IMR-90 (cell line): ENCODE measurements at regions not wholly inside any gene's neighbourhood (a gene's known extent, or its start where the extent isn't known, plus 50 kb on each side); places are given as distances from the start of the nearest gene placed in this dataset.

ENCODE experiments used
- ATAC-seq: fragments of 200-7000 bp; cut with Tn5 transposase; 2 replicates; pipeline ENCODE4 v1.9.1; 2020; ENCODE audit warnings: low read depth, mild to moderate bottlenecking, moderate library complexity
- BruUV-seq: library from RNA; stranded (reverse); fragments of 400-500 nt; replicated peaks from 2 replicates; lab custom pipeline; 2021; lab: Mats Ljungman, UMichigan
- CTCF ChIA-PET: fragments of 300-600 bp; formaldehyde crosslinking; extraction: SDS; loops from one replicate; lab custom pipeline; 2021; ENCODE audit warnings: antibody characterized with exemption; lab: Yijun Ruan, JAX
- POLR2A ChIA-PET: fragments of 300-600 bp; sonication (Branson Sonifier 250); formaldehyde crosslinking; loops from one replicate; lab custom pipeline; 2022; ENCODE audit warnings: antibody characterized with exemption; ENCODE audit not compliant: unreplicated experiment; lab: Charles Lee
- DNase-seq: peaks from one replicate; pipeline ENCODE4 v3.0.0; 2013
- H2AFZ ChIP-seq: replicated peaks from 2 replicates; pipeline ENCODE3; 2013; ENCODE audit warnings: low read length, mild to moderate bottlenecking; ENCODE audit not compliant: poor library complexity
- H2AK5ac ChIP-seq: 2 replicates; pipeline ENCODE4 v1.6.1; 2013; ENCODE audit warnings: low read depth, low read length, inconsistent platforms
- H2AK9ac ChIP-seq: replicated peaks from 2 replicates; pipeline ENCODE3; 2013; ENCODE audit warnings: mild to moderate bottlenecking, low read depth, low read length, moderate library complexity; ENCODE audit not compliant: poor library complexity
- H2BK120ac ChIP-seq: 2 replicates; pipeline ENCODE4 v1.6.1; 2013; ENCODE audit warnings: low read depth, low read length, inconsistent platforms
- H2BK15ac ChIP-seq: 3 replicates; pipeline ENCODE4 v1.6.1; 2013; ENCODE audit warnings: low read depth, low read length, inconsistent platforms
- H2BK20ac ChIP-seq: 2 replicates; pipeline ENCODE4 v1.6.1; 2013; ENCODE audit warnings: low read depth, mild to moderate bottlenecking, inconsistent platforms, low read length, moderate library complexity
- H2BK5ac ChIP-seq: 2 replicates; pipeline ENCODE4 v1.6.1; 2013; ENCODE audit warnings: mild to moderate bottlenecking, low read depth, low read length, inconsistent platforms; ENCODE audit not compliant: poor library complexity, severe bottlenecking
- H3K14ac ChIP-seq: replicated peaks from 2 replicates; pipeline ENCODE4 v1.6.1; 2013; ENCODE audit warnings: low read depth, low read length, inconsistent platforms
- H3K18ac ChIP-seq: 2 replicates; pipeline ENCODE4 v1.6.1; 2013; ENCODE audit warnings: low read depth, low read length, control low read depth
- H3K23ac ChIP-seq: 2 replicates; pipeline ENCODE4 v1.6.1; 2013; ENCODE audit warnings: low read depth, low read length, inconsistent platforms
- H3K27ac ChIP-seq: 2 replicates; pipeline ENCODE4 v1.5.1; 2013; ENCODE audit warnings: mild to moderate bottlenecking, control low read depth, low read length; ENCODE audit not compliant: insufficient read depth
- H3K27me3 ChIP-seq: 2 replicates; pipeline ENCODE4 v1.6.1; 2013; ENCODE audit warnings: low read length; ENCODE audit not compliant: control insufficient read depth, insufficient read depth
- H3K36me3 ChIP-seq: 2 replicates; pipeline ENCODE4 v1.6.1; 2013; ENCODE audit warnings: low read length, mixed read lengths; ENCODE audit not compliant: control insufficient read depth, insufficient read depth
- H3K4ac ChIP-seq: 2 replicates; pipeline ENCODE4 v1.6.1; 2013; ENCODE audit warnings: low read depth, low read length, inconsistent platforms
- H3K4me1 ChIP-seq: 2 replicates; pipeline ENCODE4 v1.6.1; 2013; ENCODE audit warnings: low read length, mixed read lengths; ENCODE audit not compliant: control insufficient read depth, insufficient read depth
- H3K4me2 ChIP-seq: 2 replicates; pipeline ENCODE4 v1.6.1; 2013; ENCODE audit warnings: low read depth, mild to moderate bottlenecking, control low read depth, low read length, moderate library complexity
- H3K4me3 ChIP-seq: 2 replicates; pipeline ENCODE4 v1.5.1; 2013; ENCODE audit warnings: low read depth, mild to moderate bottlenecking, control low read depth, low read length, moderate library complexity; ENCODE audit not compliant: insufficient read depth
- H3K56ac ChIP-seq: 2 replicates; pipeline ENCODE4 v1.6.1; 2013; ENCODE audit warnings: low read length, inconsistent platforms; ENCODE audit not compliant: insufficient read depth; ENCODE audit errors: extremely low read depth
- H3K79me1 ChIP-seq, 2 experiments: 2 replicates each; pipeline ENCODE4 v1.6.1; 2013; ENCODE audit warnings: low read length in 2 of 2, inconsistent platforms in 1 of 2, low read depth in 1 of 2
- H3K9ac ChIP-seq: 2 replicates; pipeline ENCODE4 v1.6.1; 2013; ENCODE audit warnings: low read depth, low read length, control low read depth
- H3K9me1 ChIP-seq: 2 replicates; pipeline ENCODE4 v1.6.1; 2013; ENCODE audit warnings: low read length, inconsistent platforms; ENCODE audit not compliant: insufficient read depth
- H3K9me3 ChIP-seq: 2 replicates; pipeline ENCODE4 v1.6.1; 2013; ENCODE audit warnings: low read length; ENCODE audit not compliant: control insufficient read depth, insufficient read depth
- H4K20me1 ChIP-seq: 2 replicates; pipeline ENCODE4 v1.6.1; 2013; ENCODE audit warnings: low read length, inconsistent platforms; ENCODE audit not compliant: insufficient read depth
- H4K5ac ChIP-seq: 2 replicates; pipeline ENCODE4 v1.6.1; 2013; ENCODE audit warnings: mild to moderate bottlenecking, low read depth, low read length, control low read depth
- H4K8ac ChIP-seq, 2 experiments: 2 replicates each; pipeline ENCODE4 v1.6.1; 2013; ENCODE audit warnings: low read depth in 2 of 2, low read length in 2 of 2, control low read depth in 1 of 2, inconsistent platforms in 1 of 2
- H4K91ac ChIP-seq: 2 replicates; pipeline ENCODE4 v1.6.1; 2013; ENCODE audit warnings: low read depth, low read length, inconsistent platforms; ENCODE audit not compliant: insufficient read depth
- CEBPB ChIP-seq: IDR thresholded peaks from 2 replicates; pipeline ENCODE4 v1.6.1; 2012; ENCODE audit warnings: low read depth, low read length, improper control_type of control experiment
- POLR2A ChIP-seq: IDR thresholded peaks from 2 replicates; pipeline ENCODE4 v1.6.1; 2012; ENCODE audit warnings: mild to moderate bottlenecking, low read depth, low read length
- WGBS, 2 experiments: methylation state at CpG; one replicate each; pipeline versions ENCODE4 v1.1.5 to v1.1.7; 2013; ENCODE audit warnings: missing lambda C conversion rate in 2 of 2; ENCODE audit not compliant: insufficient read length in 1 of 2; ENCODE audit errors: extremely low coverage in 2 of 2; 5-methylcytosine and 5-hydroxymethylcytosine counted together
- dilution Hi-C: fragments of 300-500 bp; cut with HindIII; formaldehyde crosslinking; loops from one replicate; pipeline ENCODE4 v1.14.3; 2018; ENCODE audit warnings: low sequenced_read_pairs; ENCODE audit not compliant: unreplicated experiment
- in situ Hi-C: fragments of 300-500 bp; cut with MboI; formaldehyde crosslinking; loops from 3 replicates; pipeline ENCODE4 v1.14.3; 2019; ENCODE audit warnings: low sequenced_read_pairs, inconsistent platforms, mixed read lengths
- intact Hi-C: fragments of 100-400 bp; cut with micrococcal nuclease; formaldehyde crosslinking; loops from 2 replicates; pipeline ENCODE4 v1.10.0; 2022

DNA sequence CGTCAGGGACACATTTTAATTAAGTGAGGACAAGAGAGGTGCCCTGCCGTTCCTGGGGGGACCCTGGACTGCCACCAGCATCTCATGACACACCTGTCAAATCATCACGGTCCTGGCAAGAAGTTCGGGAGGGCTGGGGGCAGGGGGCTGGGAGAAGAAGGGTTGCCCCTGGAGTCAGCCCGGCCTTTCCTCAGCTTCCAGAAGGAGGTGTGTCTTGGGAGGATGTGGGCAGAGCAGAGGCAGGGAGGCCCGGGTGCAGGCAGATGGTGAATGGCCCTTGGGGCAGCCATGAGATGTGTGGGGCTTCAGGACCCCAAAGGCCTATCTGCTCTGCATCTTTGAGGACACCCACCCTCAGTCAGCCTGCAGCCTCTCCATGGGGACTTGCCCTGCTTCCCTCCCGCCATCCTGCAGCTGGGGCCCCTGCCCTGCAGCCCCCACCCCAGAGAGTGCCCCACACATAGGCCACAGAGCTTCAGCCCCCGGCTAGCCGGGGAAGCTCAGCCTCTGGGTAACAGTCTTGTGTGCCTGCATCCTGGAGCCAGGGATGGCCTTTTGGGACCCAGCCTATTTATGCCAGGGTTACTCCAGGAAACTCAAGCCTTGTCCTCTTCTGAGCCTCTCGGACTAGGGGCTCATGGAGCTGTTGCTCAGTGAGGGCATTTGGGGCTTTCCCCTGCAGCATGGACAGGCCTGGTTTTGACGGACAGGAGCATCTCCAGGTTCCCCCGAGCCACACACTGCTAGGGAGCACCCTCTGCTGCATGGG is 178.5 kb downstream of the KIF26A start:
- Histone ChIP-seq H2BK5ac (no peak overlapping the region), H3K9me1 (no peaks in the 10 kb centered on the region), H2BK15ac (no peak overlapping the region), H3K79me1 (no peaks in the 10 kb centered on the region), H3K4me3 (no peak overlapping the region), H3K18ac (no peak overlapping the region), H3K27ac (no peak overlapping the region), H2BK120ac (no peak overlapping the region), H2AK9ac (no peak overlapping the region), H3K56ac (no peak overlapping the region), H4K5ac (no peak overlapping the region), H3K4me2 (no peak overlapping the region), H4K8ac (no peak overlapping the region), H3K36me3 (no peaks in the 10 kb centered on the region), H3K4ac (no peak overlapping the region), H3K4me1 (no peaks in the 10 kb centered on the region), H3K9ac (no peak overlapping the region), H2BK20ac (no peak overlapping the region), H3K27me3 (no peaks in the 10 kb centered on the region), H4K91ac (no peak overlapping the region), H3K9me3 (peaks cover 56% of the 10 kb centered on the region), H2AFZ (no peak overlapping the region), H4K20me1 (no peaks in the 10 kb centered on the region), H3K14ac (no peak overlapping the region), H3K23ac (no peak overlapping the region), H2AK5ac (no peak overlapping the region)
- dilution Hi-C loops (no loop called here), intact Hi-C loops (no loop called here), in situ Hi-C loops (no loop called here)
- no peak for ATAC-seq
- ChIA-PET POLR2A (no interaction called here), CTCF (no interaction called here)
- TF ChIP-seq POLR2A (no peak), CEBPB (no peak)
- BruUV-seq: no TSS peak
- DNase-seq: no peak
- 43% methylated on average over 4 of the region's 12 CpGs; no CpG with 5 or more reads in 1 of the 2 experiments for WGBS, 2 experiments
